WTC11 (cell line): ENCODE measurements at regions not wholly inside any gene's neighbourhood (a gene's known extent, or its start where the extent isn't known, plus 50 kb on each side); places are given as distances from the start of the nearest gene placed in this dataset.

Source experiments
- JAZF1 ChIP-seq: fragments of 250-450 bp; sonication (Bioruptor Pico); IDR thresholded peaks from 2 replicates; pipeline ENCODE4 v1.9.0; 2021; ENCODE audit warnings: moderate library complexity, mild to moderate bottlenecking, inconsistent platforms
- MXD4 ChIP-seq: fragments of 250-450 bp; sonication (Bioruptor Pico); IDR thresholded peaks from 2 replicates; pipeline ENCODE4 v1.8.0; 2021; ENCODE audit warnings: mild to moderate bottlenecking, moderate library complexity, borderline replicate concordance
- NFATC4 ChIP-seq: fragments of 250-450 bp; sonication (Bioruptor Pico); IDR thresholded peaks from 2 replicates; pipeline ENCODE4 v1.9.0; 2021; ENCODE audit warnings: mild to moderate bottlenecking
- SP1 ChIP-seq: sonication (generic); formaldehyde crosslinking; conservative IDR thresholded peaks from 2 replicates; pipeline ENCODE4 v1.8.1; 2022; ENCODE audit warnings: missing genetic modification reagents
- ZNF396 ChIP-seq: fragments of 250-450 bp; sonication (Bioruptor Pico); IDR thresholded peaks from 2 replicates; pipeline ENCODE4 v1.8.0; 2021; ENCODE audit warnings: mild to moderate bottlenecking, moderate library complexity, borderline replicate concordance
- ZNF423 ChIP-seq: fragments of 250-450 bp; sonication (Bioruptor Pico); IDR thresholded peaks from 2 replicates; pipeline ENCODE4 v2.1.2; 2022; ENCODE audit warnings: mild to moderate bottlenecking, moderate library complexity
- TF ChIP-seq, protein P1 (sequence below): fragments of 200-600 bp; IDR thresholded peaks from 2 replicates; pipeline ENCODE4 v1.8.0; 2022; ENCODE audit warnings: antibody characterized with exemption
- TF ChIP-seq, protein P2 (sequence below): sonication (generic); formaldehyde crosslinking; IDR thresholded peaks from 2 replicates; pipeline ENCODE4 v1.8.0; 2022; ENCODE audit warnings: mild to moderate bottlenecking, missing genetic modification reagents

DNA sequence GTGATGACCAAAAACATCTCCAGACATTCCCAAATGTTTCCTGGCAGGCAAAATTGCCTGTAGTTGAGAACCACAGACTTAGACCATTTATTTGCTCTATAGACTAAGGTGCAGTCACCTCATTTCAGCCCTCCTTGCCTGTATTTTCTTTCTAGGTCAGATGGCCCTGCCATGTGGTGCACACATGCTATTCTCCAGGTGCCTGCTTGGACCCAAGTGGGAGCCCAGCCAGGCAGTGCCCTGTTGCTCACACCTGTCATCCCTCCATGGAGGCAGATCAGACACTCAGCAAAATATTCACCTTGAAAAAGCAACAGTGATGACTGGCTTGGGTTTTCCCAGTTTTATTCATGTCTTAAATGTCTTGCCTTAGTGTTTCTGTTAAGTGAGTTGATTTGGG is 311.4 kb downstream of the TFAP2C start:
- TF ChIP-seq, protein P1, sequence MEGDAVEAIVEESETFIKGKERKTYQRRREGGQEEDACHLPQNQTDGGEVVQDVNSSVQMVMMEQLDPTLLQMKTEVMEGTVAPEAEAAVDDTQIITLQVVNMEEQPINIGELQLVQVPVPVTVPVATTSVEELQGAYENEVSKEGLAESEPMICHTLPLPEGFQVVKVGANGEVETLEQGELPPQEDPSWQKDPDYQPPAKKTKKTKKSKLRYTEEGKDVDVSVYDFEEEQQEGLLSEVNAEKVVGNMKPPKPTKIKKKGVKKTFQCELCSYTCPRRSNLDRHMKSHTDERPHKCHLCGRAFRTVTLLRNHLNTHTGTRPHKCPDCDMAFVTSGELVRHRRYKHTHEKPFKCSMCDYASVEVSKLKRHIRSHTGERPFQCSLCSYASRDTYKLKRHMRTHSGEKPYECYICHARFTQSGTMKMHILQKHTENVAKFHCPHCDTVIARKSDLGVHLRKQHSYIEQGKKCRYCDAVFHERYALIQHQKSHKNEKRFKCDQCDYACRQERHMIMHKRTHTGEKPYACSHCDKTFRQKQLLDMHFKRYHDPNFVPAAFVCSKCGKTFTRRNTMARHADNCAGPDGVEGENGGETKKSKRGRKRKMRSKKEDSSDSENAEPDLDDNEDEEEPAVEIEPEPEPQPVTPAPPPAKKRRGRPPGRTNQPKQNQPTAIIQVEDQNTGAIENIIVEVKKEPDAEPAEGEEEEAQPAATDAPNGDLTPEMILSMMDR, result no peak
- TF ChIP-seq MXD4 (no peak), ZNF423 (CRISPR knock-in tag) (no peak), NFATC4 (no peak), ZNF396 (CRISPR knock-in tag) (no peak), SP1 (CRISPR knock-in tag) (no peak), JAZF1 (CRISPR knock-in tag) (no peak)
- TF ChIP-seq, protein P2, sequence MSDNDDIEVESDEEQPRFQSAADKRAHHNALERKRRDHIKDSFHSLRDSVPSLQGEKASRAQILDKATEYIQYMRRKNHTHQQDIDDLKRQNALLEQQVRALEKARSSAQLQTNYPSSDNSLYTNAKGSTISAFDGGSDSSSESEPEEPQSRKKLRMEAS (CRISPR knock-in tag), result no peak
